IMR-90 (cell line): ENCODE measurements at regions not wholly inside any gene's neighbourhood (a gene's known extent, or its start where the extent isn't known, plus 50 kb on each side); places are given as distances from the start of the nearest gene placed in this dataset.

Experiments used
- ATAC-seq: fragments of 200-7000 bp; cut with Tn5 transposase; 2 replicates; pipeline ENCODE4 v1.9.1; 2020; ENCODE audit warnings: low read depth, mild to moderate bottlenecking, moderate library complexity
- BruUV-seq: library from RNA; stranded (reverse); fragments of 400-500 nt; replicated peaks from 2 replicates; lab custom pipeline; 2021; lab: Mats Ljungman, UMichigan
- CTCF ChIA-PET: fragments of 300-600 bp; formaldehyde crosslinking; extraction: SDS; loops from one replicate; lab custom pipeline; 2021; ENCODE audit warnings: antibody characterized with exemption; lab: Yijun Ruan, JAX
- POLR2A ChIA-PET: fragments of 300-600 bp; sonication (Branson Sonifier 250); formaldehyde crosslinking; loops from one replicate; lab custom pipeline; 2022; ENCODE audit warnings: antibody characterized with exemption; ENCODE audit not compliant: unreplicated experiment; lab: Charles Lee
- DNase-seq: peaks from one replicate; pipeline ENCODE4 v3.0.0; 2013
- H2AFZ ChIP-seq: replicated peaks from 2 replicates; pipeline ENCODE3; 2013; ENCODE audit warnings: low read length, mild to moderate bottlenecking; ENCODE audit not compliant: poor library complexity
- H2AK5ac ChIP-seq: 2 replicates; pipeline ENCODE4 v1.6.1; 2013; ENCODE audit warnings: low read depth, low read length, inconsistent platforms
- H2AK9ac ChIP-seq: replicated peaks from 2 replicates; pipeline ENCODE3; 2013; ENCODE audit warnings: mild to moderate bottlenecking, low read depth, low read length, moderate library complexity; ENCODE audit not compliant: poor library complexity
- H2BK120ac ChIP-seq: 2 replicates; pipeline ENCODE4 v1.6.1; 2013; ENCODE audit warnings: low read depth, low read length, inconsistent platforms
- H2BK15ac ChIP-seq: 3 replicates; pipeline ENCODE4 v1.6.1; 2013; ENCODE audit warnings: low read depth, low read length, inconsistent platforms
- H2BK20ac ChIP-seq: 2 replicates; pipeline ENCODE4 v1.6.1; 2013; ENCODE audit warnings: low read depth, mild to moderate bottlenecking, inconsistent platforms, low read length, moderate library complexity
- H2BK5ac ChIP-seq: 2 replicates; pipeline ENCODE4 v1.6.1; 2013; ENCODE audit warnings: mild to moderate bottlenecking, low read depth, low read length, inconsistent platforms; ENCODE audit not compliant: poor library complexity, severe bottlenecking
- H3K14ac ChIP-seq: replicated peaks from 2 replicates; pipeline ENCODE4 v1.6.1; 2013; ENCODE audit warnings: low read depth, low read length, inconsistent platforms
- H3K18ac ChIP-seq: 2 replicates; pipeline ENCODE4 v1.6.1; 2013; ENCODE audit warnings: low read depth, low read length, control low read depth
- H3K23ac ChIP-seq: 2 replicates; pipeline ENCODE4 v1.6.1; 2013; ENCODE audit warnings: low read depth, low read length, inconsistent platforms
- H3K27ac ChIP-seq: 2 replicates; pipeline ENCODE4 v1.5.1; 2013; ENCODE audit warnings: mild to moderate bottlenecking, control low read depth, low read length; ENCODE audit not compliant: insufficient read depth
- H3K27me3 ChIP-seq: 2 replicates; pipeline ENCODE4 v1.6.1; 2013; ENCODE audit warnings: low read length; ENCODE audit not compliant: control insufficient read depth, insufficient read depth
- H3K36me3 ChIP-seq: 2 replicates; pipeline ENCODE4 v1.6.1; 2013; ENCODE audit warnings: low read length, mixed read lengths; ENCODE audit not compliant: control insufficient read depth, insufficient read depth
- H3K4ac ChIP-seq: 2 replicates; pipeline ENCODE4 v1.6.1; 2013; ENCODE audit warnings: low read depth, low read length, inconsistent platforms
- H3K4me1 ChIP-seq: 2 replicates; pipeline ENCODE4 v1.6.1; 2013; ENCODE audit warnings: low read length, mixed read lengths; ENCODE audit not compliant: control insufficient read depth, insufficient read depth
- H3K4me2 ChIP-seq: 2 replicates; pipeline ENCODE4 v1.6.1; 2013; ENCODE audit warnings: low read depth, mild to moderate bottlenecking, control low read depth, low read length, moderate library complexity
- H3K4me3 ChIP-seq: 2 replicates; pipeline ENCODE4 v1.5.1; 2013; ENCODE audit warnings: low read depth, mild to moderate bottlenecking, control low read depth, low read length, moderate library complexity; ENCODE audit not compliant: insufficient read depth
- H3K56ac ChIP-seq: 2 replicates; pipeline ENCODE4 v1.6.1; 2013; ENCODE audit warnings: low read length, inconsistent platforms; ENCODE audit not compliant: insufficient read depth; ENCODE audit errors: extremely low read depth
- H3K79me1 ChIP-seq, 2 experiments: 2 replicates each; pipeline ENCODE4 v1.6.1; 2013; ENCODE audit warnings: low read length in 2 of 2, inconsistent platforms in 1 of 2, low read depth in 1 of 2
- H3K9ac ChIP-seq: 2 replicates; pipeline ENCODE4 v1.6.1; 2013; ENCODE audit warnings: low read depth, low read length, control low read depth
- H3K9me1 ChIP-seq: 2 replicates; pipeline ENCODE4 v1.6.1; 2013; ENCODE audit warnings: low read length, inconsistent platforms; ENCODE audit not compliant: insufficient read depth
- H3K9me3 ChIP-seq: 2 replicates; pipeline ENCODE4 v1.6.1; 2013; ENCODE audit warnings: low read length; ENCODE audit not compliant: control insufficient read depth, insufficient read depth
- H4K20me1 ChIP-seq: 2 replicates; pipeline ENCODE4 v1.6.1; 2013; ENCODE audit warnings: low read length, inconsistent platforms; ENCODE audit not compliant: insufficient read depth
- H4K5ac ChIP-seq: 2 replicates; pipeline ENCODE4 v1.6.1; 2013; ENCODE audit warnings: mild to moderate bottlenecking, low read depth, low read length, control low read depth
- H4K8ac ChIP-seq, 2 experiments: 2 replicates each; pipeline ENCODE4 v1.6.1; 2013; ENCODE audit warnings: low read depth in 2 of 2, low read length in 2 of 2, control low read depth in 1 of 2, inconsistent platforms in 1 of 2
- H4K91ac ChIP-seq: 2 replicates; pipeline ENCODE4 v1.6.1; 2013; ENCODE audit warnings: low read depth, low read length, inconsistent platforms; ENCODE audit not compliant: insufficient read depth
- BHLHE40 ChIP-seq: fragments of 150-350 bp; IDR thresholded peaks from 2 replicates; pipeline ENCODE4 v1.6.1; 2016; ENCODE audit warnings: mild to moderate bottlenecking, low read depth, low read length
- ELK1 ChIP-seq: fragments of 150-350 bp; IDR thresholded peaks from 2 replicates; pipeline ENCODE4 v1.6.1; 2016; ENCODE audit warnings: low read depth, mild to moderate bottlenecking, low read length, moderate library complexity, borderline replicate concordance
- NFE2L2 ChIP-seq: fragments of 150-350 bp; IDR thresholded peaks from 2 replicates; pipeline ENCODE4 v1.6.1; 2016; ENCODE audit warnings: low read depth, mild to moderate bottlenecking, low read length
- USF2 ChIP-seq: fragments of 150-350 bp; IDR thresholded peaks from 2 replicates; pipeline ENCODE4 v1.6.1; 2017; ENCODE audit warnings: mild to moderate bottlenecking, antibody characterized with exemption, low read length, low read depth
- WGBS, 2 experiments: methylation state at CpG; one replicate each; pipeline versions ENCODE4 v1.1.5 to v1.1.7; 2013; ENCODE audit warnings: missing lambda C conversion rate in 2 of 2; ENCODE audit not compliant: insufficient read length in 1 of 2; ENCODE audit errors: extremely low coverage in 2 of 2; 5-methylcytosine and 5-hydroxymethylcytosine counted together
- dilution Hi-C: fragments of 300-500 bp; cut with HindIII; formaldehyde crosslinking; loops from one replicate; pipeline ENCODE4 v1.14.3; 2018; ENCODE audit warnings: low sequenced_read_pairs; ENCODE audit not compliant: unreplicated experiment
- in situ Hi-C: fragments of 300-500 bp; cut with MboI; formaldehyde crosslinking; loops from 3 replicates; pipeline ENCODE4 v1.14.3; 2019; ENCODE audit warnings: low sequenced_read_pairs, inconsistent platforms, mixed read lengths
- intact Hi-C: fragments of 100-400 bp; cut with micrococcal nuclease; formaldehyde crosslinking; loops from 2 replicates; pipeline ENCODE4 v1.10.0; 2022

- no peak overlapping the region for H2BK5ac ChIP-seq
- no peaks in the 10 kb centered on the region for H3K27me3 ChIP-seq
- dilution Hi-C loops (no loop called here), intact Hi-C loops (no loop called here), in situ Hi-C loops (no loop called here)
- no peaks in the 10 kb centered on the region for H3K9me3 ChIP-seq
- no peak overlapping the region for H3K4me3 ChIP-seq
- H3K9me1 ChIP-seq = no peaks in the 10 kb centered on the region
- H2AK5ac ChIP-seq = 0 out of 2 replicates have a peak overlapping the region, but pooled peaks have one; percentile 2
- no peak overlapping the region for H3K14ac ChIP-seq
- ChIA-PET CTCF (no interaction called here), POLR2A (no interaction called here)
- no peaks in the 10 kb centered on the region for H3K36me3 ChIP-seq
- H3K79me1 ChIP-seq = no peaks in the 10 kb centered on the region
- no peak overlapping the region for H2AK9ac ChIP-seq
- no peak overlapping the region for H4K5ac ChIP-seq
- 87% methylated on average over 5 of the region's 8 CpGs; no CpG with 5 or more reads in 1 of the 2 experiments for WGBS, 2 experiments
- ATAC-seq (no peak), DNase-seq (no peak)
- no peak overlapping the region for H3K4ac ChIP-seq
- peaks cover 2% of the 10 kb centered on the region for H3K4me1 ChIP-seq
- BruUV-seq = no TSS peak
- H2BK120ac ChIP-seq = no peak overlapping the region
- H3K23ac ChIP-seq = no peak overlapping the region
- no peak overlapping the region for H3K56ac ChIP-seq
- TF ChIP-seq USF2 = no peak
- TF ChIP-seq NFE2L2 = no peak
- no peak for TF ChIP-seq BHLHE40
- no peak for TF ChIP-seq ELK1
- no peak overlapping the region for H4K8ac ChIP-seq
- H2BK15ac ChIP-seq = no peak overlapping the region
- no peak overlapping the region for H3K18ac ChIP-seq
- no peak overlapping the region for H3K9ac ChIP-seq
- no peak overlapping the region for H4K91ac ChIP-seq
- no peak overlapping the region for H3K27ac ChIP-seq
- no peak overlapping the region for H2BK20ac ChIP-seq
- no peaks in the 10 kb centered on the region for H4K20me1 ChIP-seq
- no peak overlapping the region for H3K4me2 ChIP-seq
- H2AFZ ChIP-seq = no peak overlapping the region
Observed at GRCh38 chr5:31029925-31030324, 163.6 kb upstream of the CDH6 start.
